ENCODE measurements at regions not wholly inside any gene's neighbourhood (a gene's known extent, or its start where the extent isn't known, plus 50 kb on each side); places are given as distances from the start of the nearest gene placed in this dataset.

DNA sequence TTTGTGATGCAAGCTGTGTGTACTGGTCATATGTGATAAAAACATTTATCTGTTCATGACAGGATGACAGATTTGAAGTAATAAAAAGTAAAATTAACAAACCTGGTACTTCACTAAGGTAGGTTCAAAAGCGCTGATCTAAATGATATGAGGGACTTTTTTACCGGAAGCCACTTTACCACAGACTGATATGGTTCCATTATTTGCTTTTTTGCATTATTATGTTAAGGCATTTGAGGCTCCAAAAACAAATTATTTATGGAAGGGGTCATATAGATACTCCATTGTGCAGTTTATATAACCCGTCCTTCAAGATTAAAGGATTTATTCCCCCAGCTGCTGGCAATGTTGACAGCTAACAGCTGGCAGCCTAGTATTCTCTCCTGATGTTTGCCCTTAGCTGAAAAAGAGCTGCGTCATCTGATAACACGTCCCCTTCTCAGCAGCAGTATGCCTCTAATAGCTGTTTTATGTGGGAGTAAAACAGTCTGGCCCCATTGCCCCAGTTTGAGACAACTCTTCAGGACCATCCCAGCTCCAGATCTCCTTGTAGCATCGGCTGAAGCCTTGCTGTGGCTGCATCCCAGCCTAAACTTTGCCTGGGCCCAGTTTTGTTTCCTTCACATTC lies 84.8 kb upstream of the XIRP2 start:
- TF ChIP-seq CTCF (IDR thresholded peaks at IDR 0.05) (no peak), ZFX (IDR thresholded peaks at IDR 0.05; ENCODE audit: borderline replicate concordance) (no peak)
